Muscle of leg (tissue), 3 donors: ENCODE measurements at regions not wholly inside any gene's neighbourhood (a gene's known extent, or its start where the extent isn't known, plus 50 kb on each side); places are given as distances from the start of the nearest gene placed in this dataset.

Source experiments
- DNase-seq: peaks from one replicate; pipeline ENCODE4 v3.0.0; 2013
- H3K27ac ChIP-seq: one replicate; pipeline ENCODE4 v1.5.1; 2013; ENCODE audit warnings: mild to moderate bottlenecking, low read length, control low read depth
- H3K27me3 ChIP-seq: one replicate; pipeline ENCODE4 v1.6.1; 2013; ENCODE audit warnings: low read length; ENCODE audit not compliant: control insufficient read depth, insufficient read depth
- H3K36me3 ChIP-seq: one replicate; pipeline ENCODE4 v1.6.1; 2013; ENCODE audit warnings: low read length; ENCODE audit not compliant: control insufficient read depth, insufficient read depth
- H3K4me1 ChIP-seq: one replicate; pipeline ENCODE4 v1.6.1; 2013; ENCODE audit warnings: low read length; ENCODE audit not compliant: control insufficient read depth, insufficient read depth
- H3K4me3 ChIP-seq: one replicate; pipeline ENCODE4 v1.5.1; 2013; ENCODE audit warnings: low read length, control low read depth
- H3K9me3 ChIP-seq: replicated peaks from 2 replicates; pipeline ENCODE4 v1.6.1; 2013; ENCODE audit warnings: low read depth, low read length; ENCODE audit not compliant: control insufficient read depth
- WGBS: methylation state at CpG from one replicate; pipeline ENCODE4 v1.1.5; 2013; ENCODE audit warnings: missing lambda C conversion rate; ENCODE audit not compliant: insufficient coverage; 5-methylcytosine and 5-hydroxymethylcytosine counted together

- H3K4me1 ChIP-seq, result peaks cover 11% of the 10 kb centered on the region
- 49% methylated on average over 5 of the region's 6 CpGs for whole genome bisulfite sequencing
- H3K36me3 ChIP-seq, result no peaks in the 10 kb centered on the region
- peaks cover 11% of the 10 kb centered on the region for H3K9me3 ChIP-seq
- H3K4me3 ChIP-seq, result no peak overlapping the region
- H3K27ac ChIP-seq, result no peak overlapping the region
- H3K27me3 ChIP-seq, result no peaks in the 10 kb centered on the region
- DNase-seq, result peak; percentile 25
These were observed 132.7 kb downstream of the JCAD start for GRCh38 chr10:29926693-29927048.

DNA sequence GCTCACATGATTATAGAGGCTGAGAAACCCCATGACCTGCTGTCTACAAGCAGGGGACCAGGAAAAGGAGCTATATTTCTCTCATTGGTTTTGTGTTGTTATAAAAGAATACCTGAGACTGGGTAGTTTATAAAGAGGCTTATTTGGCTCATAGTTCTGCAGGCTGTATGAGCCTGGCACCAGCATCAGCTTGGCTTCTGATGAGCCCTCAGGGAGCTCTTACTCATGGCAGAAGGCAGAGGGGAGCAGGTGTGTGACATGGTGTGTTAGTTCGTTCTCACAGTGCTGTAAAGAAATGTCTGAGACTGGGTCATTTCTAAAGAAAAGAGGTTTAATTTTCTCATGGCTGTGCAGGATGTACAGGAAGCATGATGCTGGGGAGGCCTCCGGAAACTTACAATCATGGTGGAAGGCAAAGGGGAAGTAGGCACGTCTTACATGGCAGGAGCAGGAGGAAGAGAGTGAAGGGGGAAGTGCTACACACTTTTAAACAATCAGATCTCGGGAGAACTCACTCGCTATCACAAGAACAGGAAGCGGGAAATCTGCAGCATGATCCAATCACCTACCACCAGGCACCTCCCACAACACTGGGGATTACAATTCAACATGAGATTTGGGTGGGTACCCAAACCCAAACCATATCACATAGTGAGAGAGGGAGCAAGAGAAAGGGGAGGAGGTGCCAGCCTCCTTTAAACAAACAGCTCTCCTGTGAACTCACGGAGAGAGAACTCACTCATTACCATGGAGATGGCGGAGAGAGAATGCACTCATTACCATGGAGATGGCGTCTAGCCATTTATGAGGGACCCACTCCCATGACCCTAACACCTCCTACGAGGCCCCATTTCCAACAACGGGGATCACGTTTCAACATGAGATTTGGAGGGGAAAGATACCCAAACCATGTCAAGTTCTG, 133.4 kb downstream of the JCAD start:
- H3K27me3 ChIP-seq, result no peaks in the 10 kb centered on the region
- no peak overlapping the region for H3K27ac ChIP-seq
- H3K36me3 ChIP-seq, result no peaks in the 10 kb centered on the region
- no peak for DNase-seq
- H3K4me3 ChIP-seq, result no peak overlapping the region
- H3K4me1 ChIP-seq, result peaks cover 12% of the 10 kb centered on the region
- WGBS, result 42% methylated on average over 2 of the region's 12 CpGs
- H3K9me3 ChIP-seq, result peaks cover 11% of the 10 kb centered on the region

DNA sequence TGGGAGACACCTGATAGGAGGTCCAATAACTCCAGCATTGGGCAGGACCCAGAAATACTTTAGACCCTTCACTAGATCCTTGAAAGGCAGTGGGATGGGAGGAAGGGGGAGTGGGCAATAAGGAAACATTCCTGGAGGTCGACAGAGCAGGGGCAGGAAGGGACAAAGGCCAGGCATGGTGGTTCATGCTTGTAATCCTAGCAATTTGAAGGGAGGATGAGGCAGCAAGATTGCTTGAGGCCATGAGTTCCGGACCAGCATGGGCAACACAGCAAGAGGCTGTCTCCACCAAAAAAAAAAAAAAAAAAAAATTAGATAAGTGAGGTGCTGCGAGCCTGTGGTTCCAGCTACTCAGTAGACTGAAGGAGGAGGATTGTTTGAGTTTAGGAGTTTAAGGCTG, 134.9 kb downstream of the JCAD start:
- Histone ChIP-seq H3K4me1 (peaks cover 14% of the 10 kb centered on the region), H3K27ac (no peak overlapping the region), H3K36me3 (no peaks in the 10 kb centered on the region), H3K4me3 (no peak overlapping the region), H3K9me3 (peaks cover 11% of the 10 kb centered on the region), H3K27me3 (no peaks in the 10 kb centered on the region)
- 67% methylated on average over 1 of the region's 3 CpGs for WGBS
- DNase-seq, result no peak

GRCh38 chr10:29923416-29923965, 135.9 kb downstream of the JCAD start:
- H3K4me1 ChIP-seq, result peaks cover 14% of the 10 kb centered on the region
- H3K4me3 ChIP-seq, result no peak overlapping the region
- 20% methylated on average over 1 of the region's 7 CpGs for WGBS
- peak; percentile 16 for DNase-seq
- peaks cover 7% of the 10 kb centered on the region for H3K9me3 ChIP-seq
- H3K27ac ChIP-seq, result peak overlapping the region; percentile 29
- no peaks in the 10 kb centered on the region for H3K36me3 ChIP-seq
- H3K27me3 ChIP-seq, result no peaks in the 10 kb centered on the region

- H3K36me3 ChIP-seq, result no peaks in the 10 kb centered on the region
- H3K27me3 ChIP-seq, result no peaks in the 10 kb centered on the region
- WGBS, result 8% methylated on average over 1 of the region's 4 CpGs
- H3K9me3 ChIP-seq, result peaks cover 7% of the 10 kb centered on the region
- H3K27ac ChIP-seq, result peak overlapping the region; percentile 29
- H3K4me1 ChIP-seq, result peaks cover 14% of the 10 kb centered on the region
- DNase-seq, result no peak
- no peak overlapping the region for H3K4me3 ChIP-seq
These were observed 136.5 kb downstream of the JCAD start for GRCh38 chr10:29922892-29923291.

DNA sequence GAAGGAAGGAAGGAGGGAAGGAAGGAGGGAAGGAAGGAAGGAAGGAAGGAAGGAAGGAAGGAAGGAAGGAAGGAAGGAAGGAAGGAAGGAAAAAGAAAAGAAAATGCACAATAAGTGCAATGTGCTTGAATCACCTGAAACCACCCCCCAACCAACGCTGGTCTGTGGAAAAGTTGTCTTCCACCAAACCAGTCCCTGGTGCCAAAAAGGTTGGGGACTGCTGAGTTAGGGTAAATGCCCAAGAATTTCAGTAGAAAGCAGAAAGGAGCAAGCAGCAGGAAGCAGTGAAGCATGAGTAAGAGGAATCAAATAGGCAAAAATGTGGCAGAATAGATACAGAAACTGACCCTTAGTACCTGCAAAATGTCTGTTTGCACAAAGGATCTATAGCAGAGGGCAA, 137.2 kb downstream of the JCAD start:
- Histone ChIP-seq H3K9me3 (peaks cover 7% of the 10 kb centered on the region), H3K27me3 (no peaks in the 10 kb centered on the region), H3K4me1 (peaks cover 14% of the 10 kb centered on the region), H3K36me3 (no peaks in the 10 kb centered on the region), H3K27ac (no peak overlapping the region), H3K4me3 (no peak overlapping the region)
- no CpG with 5 or more reads among the region's 1 CpG for WGBS
- DNase-seq, result no peak

- Histone ChIP-seq H3K4me1 (peaks cover 11% of the 10 kb centered on the region), H3K9me3 (peaks cover under 1% of the 10 kb centered on the region), H3K27ac (no peak overlapping the region), H3K36me3 (no peaks in the 10 kb centered on the region), H3K4me3 (no peak overlapping the region), H3K27me3 (no peaks in the 10 kb centered on the region)
- no peak for DNase-seq
- 45% methylated on average over 4 of the region's 7 CpGs for WGBS
These were observed 138.3 kb downstream of the JCAD start for GRCh38 chr10:29921071-29921446.

DNA sequence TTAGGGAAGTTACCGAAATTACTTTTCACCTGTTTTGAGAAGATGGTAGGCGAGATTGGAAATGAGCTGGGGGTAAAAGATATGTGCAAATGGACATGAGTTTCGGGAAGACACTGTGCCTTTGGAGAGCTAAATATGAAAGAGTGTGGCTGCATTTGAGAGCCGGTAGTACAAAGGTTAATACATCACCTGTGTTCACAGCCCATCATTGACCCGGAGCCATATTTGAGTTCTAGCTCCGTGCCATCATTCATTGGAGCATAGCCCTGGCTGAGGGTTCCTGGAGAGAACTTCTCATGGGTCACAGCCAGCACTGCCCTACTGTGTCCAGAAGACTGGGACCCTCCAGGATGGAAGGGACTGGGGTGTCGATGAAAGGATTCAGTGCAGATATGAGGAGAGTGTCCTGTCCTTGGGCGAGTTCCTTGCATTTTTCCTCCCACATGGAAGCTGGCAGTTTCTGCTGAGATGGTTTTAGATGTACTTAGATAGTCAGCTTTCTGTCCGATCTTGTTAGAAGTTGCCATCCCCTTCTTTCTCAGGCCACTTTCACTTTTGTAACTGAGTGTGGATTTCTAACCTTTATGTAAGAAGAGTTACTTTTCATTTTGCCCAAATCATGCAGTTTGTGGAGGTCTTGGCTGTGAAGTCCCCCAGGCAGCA, 138.8 kb downstream of the JCAD start:
- H3K36me3 ChIP-seq, result no peaks in the 10 kb centered on the region
- no peak for DNase-seq
- no peaks in the 10 kb centered on the region for H3K9me3 ChIP-seq
- H3K27ac ChIP-seq, result no peak overlapping the region
- WGBS, result 87% methylated on average over 4 of the region's 9 CpGs
- peaks cover 11% of the 10 kb centered on the region for H3K4me1 ChIP-seq
- no peak overlapping the region for H3K4me3 ChIP-seq
- no peaks in the 10 kb centered on the region for H3K27me3 ChIP-seq

DNA sequence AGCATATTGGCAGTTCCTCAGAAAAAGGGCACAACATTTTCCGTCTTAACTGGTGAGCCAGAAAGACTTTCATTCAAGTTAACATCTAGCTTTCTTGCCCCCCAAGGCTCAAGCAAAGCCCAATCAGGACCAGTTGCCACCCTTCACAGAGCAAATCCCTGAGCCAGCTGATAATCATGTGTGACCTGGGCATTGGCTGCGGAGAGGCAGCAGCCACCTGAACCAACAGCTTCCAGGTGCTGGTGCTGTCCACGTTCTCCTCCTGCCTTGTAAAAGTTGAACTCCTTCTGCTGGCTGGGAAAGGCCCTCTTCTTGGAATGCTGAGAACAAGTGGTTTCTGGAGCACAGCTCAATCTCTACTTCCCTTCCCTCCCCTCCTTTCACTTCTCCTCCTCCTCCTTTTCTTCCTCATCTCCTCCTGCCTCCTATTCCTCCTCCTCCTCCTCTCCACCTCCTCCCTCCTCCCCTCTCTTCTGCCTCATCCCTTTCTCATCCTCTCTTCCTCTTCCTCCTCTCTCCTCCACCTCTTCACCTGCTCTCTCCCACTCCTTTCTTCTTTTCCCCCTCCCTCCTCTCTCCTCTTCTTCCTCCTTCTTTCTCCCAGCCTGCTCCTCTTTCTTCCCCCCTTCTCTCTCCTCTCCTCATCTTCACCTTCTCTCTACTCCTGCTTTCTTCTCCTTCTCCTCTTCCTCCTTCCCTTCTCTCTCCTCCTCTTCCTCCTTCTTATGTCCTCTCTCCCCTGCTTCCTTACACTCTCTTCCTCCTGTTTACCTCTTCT, 140.6 kb downstream of the JCAD start:
- Histone ChIP-seq H3K27me3 (no peaks in the 10 kb centered on the region), H3K36me3 (no peaks in the 10 kb centered on the region), H3K4me1 (peaks cover 11% of the 10 kb centered on the region), H3K4me3 (no peak overlapping the region), H3K27ac (no peak overlapping the region), H3K9me3 (no peaks in the 10 kb centered on the region)
- no peak for DNase-seq
- WGBS, result 81% methylated on average over 3 of the region's 3 CpGs

DNA sequence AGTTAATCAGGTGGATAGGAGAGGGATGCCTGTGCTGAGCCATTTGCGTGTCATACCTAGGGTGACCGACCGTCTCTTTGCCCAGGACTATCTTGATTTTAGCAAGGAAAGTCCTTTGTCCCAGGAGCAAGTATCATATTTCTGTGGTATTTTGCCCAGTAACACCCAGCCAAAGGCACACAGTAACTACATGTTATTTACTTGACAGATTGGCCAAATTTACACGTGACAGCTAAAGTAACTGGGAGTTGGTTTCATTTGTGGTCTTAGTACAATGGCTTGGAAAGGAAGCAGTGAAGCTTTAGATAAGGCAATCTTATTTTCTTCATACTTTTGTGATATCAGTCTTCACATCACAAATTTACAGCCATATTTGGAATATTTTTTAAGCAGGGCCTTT, 142.1 kb downstream of the JCAD start:
- DNase-seq, result no peak
- peaks cover 3% of the 10 kb centered on the region for H3K4me1 ChIP-seq
- no peaks in the 10 kb centered on the region for H3K9me3 ChIP-seq
- H3K27ac ChIP-seq, result no peak overlapping the region
- H3K27me3 ChIP-seq, result no peaks in the 10 kb centered on the region
- WGBS, result no CpG with 5 or more reads among the region's 4 CpGs
- no peak overlapping the region for H3K4me3 ChIP-seq
- H3K36me3 ChIP-seq, result no peaks in the 10 kb centered on the region
